ENCODE measurements at regions not wholly inside any gene's neighbourhood (a gene's known extent, or its start where the extent isn't known, plus 50 kb on each side); places are given as distances from the start of the nearest gene placed in this dataset.
"Not testable (repeated sequence)": the region's sequence is repeated elsewhere in the genome, so short reads cannot be mapped to it uniquely, and the experiment has no call there.

GRCh38 chr1:196145151-196145550 is 463.1 kb downstream of the KCNT2 start:
- not testable (repeated sequence) for TF ChIP-seq CTCF, POLR2A (IDR thresholded peaks at IDR 0.05)

Data from heart left ventricle (tissue), 13 donors.